ENCODE measurements at regions not wholly inside any gene's neighbourhood (a gene's known extent, or its start where the extent isn't known, plus 50 kb on each side); places are given as distances from the start of the nearest gene placed in this dataset.

DNA sequence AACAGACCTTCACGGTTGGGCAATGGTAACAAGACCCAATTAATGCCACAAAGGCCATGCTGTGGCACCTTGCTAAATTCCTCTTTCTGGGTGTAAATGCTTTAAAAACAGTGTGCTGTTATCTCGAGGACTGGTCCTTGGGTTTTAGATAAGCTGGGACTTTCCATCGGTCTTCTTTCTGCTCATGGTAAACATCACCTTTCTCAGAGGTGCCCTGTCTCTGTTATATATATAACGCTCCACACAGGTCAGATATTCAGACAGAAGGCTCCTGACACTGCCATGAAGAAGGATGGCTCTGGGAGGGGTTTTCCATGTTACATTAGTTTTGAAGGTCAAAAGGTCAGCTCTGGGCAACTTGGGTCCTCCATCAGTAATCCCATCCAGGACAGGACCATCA lies 151.6 kb downstream of the BBOX1 start:
- no peak for TF ChIP-seq RAD21 (IDR thresholded peaks at IDR 0.05)
- TF ChIP-seq, protein P1, sequence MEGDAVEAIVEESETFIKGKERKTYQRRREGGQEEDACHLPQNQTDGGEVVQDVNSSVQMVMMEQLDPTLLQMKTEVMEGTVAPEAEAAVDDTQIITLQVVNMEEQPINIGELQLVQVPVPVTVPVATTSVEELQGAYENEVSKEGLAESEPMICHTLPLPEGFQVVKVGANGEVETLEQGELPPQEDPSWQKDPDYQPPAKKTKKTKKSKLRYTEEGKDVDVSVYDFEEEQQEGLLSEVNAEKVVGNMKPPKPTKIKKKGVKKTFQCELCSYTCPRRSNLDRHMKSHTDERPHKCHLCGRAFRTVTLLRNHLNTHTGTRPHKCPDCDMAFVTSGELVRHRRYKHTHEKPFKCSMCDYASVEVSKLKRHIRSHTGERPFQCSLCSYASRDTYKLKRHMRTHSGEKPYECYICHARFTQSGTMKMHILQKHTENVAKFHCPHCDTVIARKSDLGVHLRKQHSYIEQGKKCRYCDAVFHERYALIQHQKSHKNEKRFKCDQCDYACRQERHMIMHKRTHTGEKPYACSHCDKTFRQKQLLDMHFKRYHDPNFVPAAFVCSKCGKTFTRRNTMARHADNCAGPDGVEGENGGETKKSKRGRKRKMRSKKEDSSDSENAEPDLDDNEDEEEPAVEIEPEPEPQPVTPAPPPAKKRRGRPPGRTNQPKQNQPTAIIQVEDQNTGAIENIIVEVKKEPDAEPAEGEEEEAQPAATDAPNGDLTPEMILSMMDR (IDR thresholded peaks at IDR 0.05; ENCODE audit: low read depth, low read length, missing input control): no peak
